B cell (primary cell): ENCODE measurements at regions not wholly inside any gene's neighbourhood (a gene's known extent, or its start where the extent isn't known, plus 50 kb on each side); places are given as distances from the start of the nearest gene placed in this dataset.

Experiments
- CTCF ChIP-seq: fragments of 200-600 bp; IDR thresholded peaks from one replicate; pipeline ENCODE4 v1.8.0; 2022; ENCODE audit warnings: antibody characterized with exemption, mild to moderate bottlenecking
- EZH2 ChIP-seq: IDR thresholded peaks from 2 replicates; pipeline ENCODE4 v1.6.1; 2012; ENCODE audit warnings: borderline replicate concordance, low read depth, mild to moderate bottlenecking, moderate library complexity, low read length; ENCODE audit not compliant: insufficient read depth, poor library complexity, severe bottlenecking

GRCh38 chr15:87403973-87404372, 852.6 kb downstream of the NTRK3 start:
- TF ChIP-seq CTCF: no peak
- TF ChIP-seq EZH2: no peak
